HepG2 (cell line): ENCODE measurements at regions not wholly inside any gene's neighbourhood (a gene's known extent, or its start where the extent isn't known, plus 50 kb on each side); places are given as distances from the start of the nearest gene placed in this dataset.
A peak's percentile ranks its signal among the peaks of the same experiment; 100 is the strongest.

ENCODE experiments used
- AKAP8 ChIP-seq: sonication (generic); formaldehyde crosslinking; IDR thresholded peaks from 2 replicates; pipeline ENCODE4 v1.5.1; 2020; ENCODE audit warnings: mild to moderate bottlenecking, missing genetic modification reagents
- EP300 ChIP-seq, 3 experiments: sonication (generic) in 1 of 3; formaldehyde crosslinking in 1 of 3; IDR thresholded peaks; 2 replicates each; pipeline versions ENCODE4 v1.5.1 to v1.6.1; 2011 to 2020; ENCODE audit warnings: low read depth in 2 of 3, low read length in 2 of 3, borderline replicate concordance in 1 of 3, improper control_type of control experiment in 1 of 3, mild to moderate bottlenecking in 1 of 3, missing genetic modification reagents in 1 of 3, moderate library complexity in 1 of 3
- KLF12 ChIP-seq: sonication (generic); formaldehyde crosslinking; IDR thresholded peaks from 2 replicates; pipeline ENCODE4 v1.4.0; 2020; ENCODE audit warnings: missing genetic modification reagents, borderline replicate concordance
- MAFF ChIP-seq: IDR thresholded peaks from 2 replicates; pipeline ENCODE4 v1.6.1; 2011; ENCODE audit warnings: low read depth, low read length, improper control_type of control experiment
- PLRG1 ChIP-seq: fragments of 450-650 bp; conservative IDR thresholded peaks from 2 replicates; pipeline ENCODE4 v1.6.1; 2016
- POGZ ChIP-seq: sonication (generic); formaldehyde crosslinking; IDR thresholded peaks from 2 replicates; pipeline ENCODE4 v1.4.0; 2020; ENCODE audit warnings: mild to moderate bottlenecking, missing genetic modification reagents
- RAD51 ChIP-seq: fragments of 450-650 bp; IDR thresholded peaks from 2 replicates; pipeline ENCODE4 v1.6.1; 2016; ENCODE audit warnings: borderline replicate concordance
- RXRB ChIP-seq: IDR thresholded peaks from 2 replicates; pipeline ENCODE4 v1.6.1; 2016; ENCODE audit warnings: borderline replicate concordance, missing genetic modification reagents, missing compliant biosample characterization
- SAP130 ChIP-seq: IDR thresholded peaks from 2 replicates; pipeline ENCODE4 v1.6.1; 2016; ENCODE audit warnings: low read depth
- SMYD3 ChIP-seq: sonication (generic); formaldehyde crosslinking; IDR thresholded peaks from 2 replicates; pipeline ENCODE4 v1.8.1; 2023; ENCODE audit warnings: mild to moderate bottlenecking, missing genetic modification reagents
- SOX13 ChIP-seq, 3 experiments: fragments of 450-650 bp in 1 of 3; sonication (generic) in 1 of 3; formaldehyde crosslinking in 1 of 3; IDR thresholded peaks in 2 of 3; conservative IDR thresholded peaks in 1 of 3; 2 replicates each; pipeline versions ENCODE4 v1.5.0 to v1.6.1; 2016 to 2020; ENCODE audit warnings: antibody characterized with exemption in 1 of 3, mild to moderate bottlenecking in 1 of 3, missing compliant biosample characterization in 1 of 3, missing genetic modification reagents in 1 of 3, moderate library complexity in 1 of 3
- TMF1 ChIP-seq: sonication (generic); formaldehyde crosslinking; IDR thresholded peaks from 2 replicates; pipeline ENCODE4 v1.8.1; 2022; ENCODE audit warnings: low read depth, missing genetic modification reagents
- ZFP82 ChIP-seq: sonication (generic); formaldehyde crosslinking; IDR thresholded peaks from 2 replicates; pipeline ENCODE4 v1.5.1; 2020; ENCODE audit warnings: mild to moderate bottlenecking, missing genetic modification reagents, borderline replicate concordance
- ZKSCAN8 ChIP-seq: IDR thresholded peaks from 2 replicates; pipeline ENCODE4 v1.6.1; 2016; ENCODE audit warnings: borderline replicate concordance, missing genetic modification reagents, missing compliant biosample characterization
- ZNF503 ChIP-seq: sonication (generic); formaldehyde crosslinking; IDR thresholded peaks from 2 replicates; pipeline ENCODE4 v1.4.0; 2020; ENCODE audit warnings: missing genetic modification reagents
- ZNF550 ChIP-seq: sonication (generic); formaldehyde crosslinking; IDR thresholded peaks from 2 replicates; pipeline ENCODE4 v1.4.0; 2020; ENCODE audit warnings: mild to moderate bottlenecking, missing genetic modification reagents, borderline replicate concordance
- TF ChIP-seq, protein P1 (sequence below): sonication (generic); formaldehyde crosslinking; conservative IDR thresholded peaks from 2 replicates; pipeline ENCODE4 v1.4.0; 2020; ENCODE audit warnings: mild to moderate bottlenecking, missing genetic modification reagents, moderate library complexity
- TF ChIP-seq, protein P2 (sequence below): sonication (generic); formaldehyde crosslinking; IDR thresholded peaks from 2 replicates; pipeline ENCODE4 v1.4.0; 2020; ENCODE audit warnings: mild to moderate bottlenecking, missing genetic modification reagents, borderline replicate concordance

GRCh38 chr2:180763263-180763989 is 217.0 kb upstream of the UBE2E3 start (continued):
- TF ChIP-seq, protein P1, sequence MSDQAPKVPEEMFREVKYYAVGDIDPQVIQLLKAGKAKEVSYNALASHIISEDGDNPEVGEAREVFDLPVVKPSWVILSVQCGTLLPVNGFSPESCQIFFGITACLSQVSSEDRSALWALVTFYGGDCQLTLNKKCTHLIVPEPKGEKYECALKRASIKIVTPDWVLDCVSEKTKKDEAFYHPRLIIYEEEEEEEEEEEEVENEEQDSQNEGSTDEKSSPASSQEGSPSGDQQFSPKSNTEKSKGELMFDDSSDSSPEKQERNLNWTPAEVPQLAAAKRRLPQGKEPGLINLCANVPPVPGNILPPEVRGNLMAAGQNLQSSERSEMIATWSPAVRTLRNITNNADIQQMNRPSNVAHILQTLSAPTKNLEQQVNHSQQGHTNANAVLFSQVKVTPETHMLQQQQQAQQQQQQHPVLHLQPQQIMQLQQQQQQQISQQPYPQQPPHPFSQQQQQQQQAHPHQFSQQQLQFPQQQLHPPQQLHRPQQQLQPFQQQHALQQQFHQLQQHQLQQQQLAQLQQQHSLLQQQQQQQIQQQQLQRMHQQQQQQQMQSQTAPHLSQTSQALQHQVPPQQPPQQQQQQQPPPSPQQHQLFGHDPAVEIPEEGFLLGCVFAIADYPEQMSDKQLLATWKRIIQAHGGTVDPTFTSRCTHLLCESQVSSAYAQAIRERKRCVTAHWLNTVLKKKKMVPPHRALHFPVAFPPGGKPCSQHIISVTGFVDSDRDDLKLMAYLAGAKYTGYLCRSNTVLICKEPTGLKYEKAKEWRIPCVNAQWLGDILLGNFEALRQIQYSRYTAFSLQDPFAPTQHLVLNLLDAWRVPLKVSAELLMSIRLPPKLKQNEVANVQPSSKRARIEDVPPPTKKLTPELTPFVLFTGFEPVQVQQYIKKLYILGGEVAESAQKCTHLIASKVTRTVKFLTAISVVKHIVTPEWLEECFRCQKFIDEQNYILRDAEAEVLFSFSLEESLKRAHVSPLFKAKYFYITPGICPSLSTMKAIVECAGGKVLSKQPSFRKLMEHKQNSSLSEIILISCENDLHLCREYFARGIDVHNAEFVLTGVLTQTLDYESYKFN (CRISPR knock-in tag), result peak; percentile 90
- TF ChIP-seq EP300 (IDR thresholded peaks at IDR 0.05; ENCODE audit: low read depth in 2 of 2, low read length in 2 of 2), result peak in 1 of 2 experiments; percentile 96; a peak in 2 of 4 replicates
- peak; percentile 85; the same call in 1 of the 2 replicates for TF ChIP-seq EP300 (CRISPR knock-in tag; IDR thresholded peaks at IDR 0.05; ENCODE audit: borderline replicate concordance)
- peak; percentile 33; the same call in 1 of the 2 replicates for TF ChIP-seq SOX13 (IDR thresholded peaks at IDR 0.05)
- TF ChIP-seq SOX13 (CRISPR knock-in tag; conservative IDR thresholded peaks at IDR 0.05 in 1 of 2, IDR thresholded peaks at IDR 0.05 in 1 of 2), result peak in 1 of 2 experiments; percentile 95; a peak in 2 of 4 replicates
- TF ChIP-seq SAP130, result peak; percentile 80
- peak; percentile 91; the same call in 1 of the 2 replicates for TF ChIP-seq ZKSCAN8 (CRISPR knock-in tag)
- no peak for TF ChIP-seq RAD51
- TF ChIP-seq KLF12 (CRISPR knock-in tag), result no peak
- TF ChIP-seq TMF1 (CRISPR knock-in tag), result no peak
- peak; percentile 95 for TF ChIP-seq ZNF503 (CRISPR knock-in tag)
- TF ChIP-seq ZFP82 (CRISPR knock-in tag), result 0 out of 2 replicates have a peak, but pooled peaks have one; percentile 29
- TF ChIP-seq PLRG1, result no peak
- TF ChIP-seq, protein P2, sequence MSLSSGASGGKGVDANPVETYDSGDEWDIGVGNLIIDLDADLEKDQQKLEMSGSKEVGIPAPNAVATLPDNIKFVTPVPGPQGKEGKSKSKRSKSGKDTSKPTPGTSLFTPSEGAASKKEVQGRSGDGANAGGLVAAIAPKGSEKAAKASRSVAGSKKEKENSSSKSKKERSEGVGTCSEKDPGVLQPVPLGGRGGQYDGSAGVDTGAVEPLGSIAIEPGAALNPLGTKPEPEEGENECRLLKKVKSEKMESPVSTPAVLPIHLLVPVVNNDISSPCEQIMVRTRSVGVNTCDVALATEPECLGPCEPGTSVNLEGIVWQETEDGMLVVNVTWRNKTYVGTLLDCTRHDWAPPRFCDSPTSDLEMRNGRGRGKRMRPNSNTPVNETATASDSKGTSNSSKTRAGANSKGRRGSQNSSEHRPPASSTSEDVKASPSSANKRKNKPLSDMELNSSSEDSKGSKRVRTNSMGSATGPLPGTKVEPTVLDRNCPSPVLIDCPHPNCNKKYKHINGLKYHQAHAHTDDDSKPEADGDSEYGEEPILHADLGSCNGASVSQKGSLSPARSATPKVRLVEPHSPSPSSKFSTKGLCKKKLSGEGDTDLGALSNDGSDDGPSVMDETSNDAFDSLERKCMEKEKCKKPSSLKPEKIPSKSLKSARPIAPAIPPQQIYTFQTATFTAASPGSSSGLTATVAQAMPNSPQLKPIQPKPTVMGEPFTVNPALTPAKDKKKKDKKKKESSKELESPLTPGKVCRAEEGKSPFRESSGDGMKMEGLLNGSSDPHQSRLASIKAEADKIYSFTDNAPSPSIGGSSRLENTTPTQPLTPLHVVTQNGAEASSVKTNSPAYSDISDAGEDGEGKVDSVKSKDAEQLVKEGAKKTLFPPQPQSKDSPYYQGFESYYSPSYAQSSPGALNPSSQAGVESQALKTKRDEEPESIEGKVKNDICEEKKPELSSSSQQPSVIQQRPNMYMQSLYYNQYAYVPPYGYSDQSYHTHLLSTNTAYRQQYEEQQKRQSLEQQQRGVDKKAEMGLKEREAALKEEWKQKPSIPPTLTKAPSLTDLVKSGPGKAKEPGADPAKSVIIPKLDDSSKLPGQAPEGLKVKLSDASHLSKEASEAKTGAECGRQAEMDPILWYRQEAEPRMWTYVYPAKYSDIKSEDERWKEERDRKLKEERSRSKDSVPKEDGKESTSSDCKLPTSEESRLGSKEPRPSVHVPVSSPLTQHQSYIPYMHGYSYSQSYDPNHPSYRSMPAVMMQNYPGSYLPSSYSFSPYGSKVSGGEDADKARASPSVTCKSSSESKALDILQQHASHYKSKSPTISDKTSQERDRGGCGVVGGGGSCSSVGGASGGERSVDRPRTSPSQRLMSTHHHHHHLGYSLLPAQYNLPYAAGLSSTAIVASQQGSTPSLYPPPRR (CRISPR knock-in tag), result peak; percentile 93
- TF ChIP-seq AKAP8 (CRISPR knock-in tag), result no peak
- peak; percentile 85 for TF ChIP-seq RXRB (CRISPR knock-in tag)
- peak; percentile 53; the same call in 1 of the 2 replicates for TF ChIP-seq POGZ (CRISPR knock-in tag)
- TF ChIP-seq ZNF550 (CRISPR knock-in tag), result no peak
- 0 out of 2 replicates have a peak, but pooled peaks have one; percentile 46 for TF ChIP-seq MAFF
- TF ChIP-seq SMYD3, result no peak
